ENCODE measurements at regions not wholly inside any gene's neighbourhood (a gene's known extent, or its start where the extent isn't known, plus 50 kb on each side); places are given as distances from the start of the nearest gene placed in this dataset.

GRCh38 chr3:94972066-94972465 lies 909.2 kb downstream of the NSUN3 start:
- no peak overlapping the region for H3K9ac ChIP-seq (ENCODE audit: low read depth in 2 of 2, low read length in 2 of 2)
- no peak overlapping the region for H3K4me3 ChIP-seq
- no peak overlapping the region for H3K27ac ChIP-seq
- no peaks in the 10 kb centered on the region for H3K27me3 ChIP-seq
- intact Hi-C loops (cut with DNase I) = no loop called here
- DNase-seq = no peak
- TF ChIP-seq CTCF (IDR thresholded peaks at IDR 0.05) = no peak
- no peaks in the 10 kb centered on the region for H3K9me3 ChIP-seq
- H3K4me1 ChIP-seq = no peaks in the 10 kb centered on the region
- no peaks in the 10 kb centered on the region for H3K36me3 ChIP-seq

GRCh38 chr3:94978084-94978483 lies 915.2 kb downstream of the NSUN3 start:
- Histone ChIP-seq H3K4me3 (no peak overlapping the region), H3K36me3 (no peaks in the 10 kb centered on the region), H3K4me1 (no peaks in the 10 kb centered on the region), H3K27ac (no peak overlapping the region), H3K9me3 (no peaks in the 10 kb centered on the region), H3K27me3 (no peaks in the 10 kb centered on the region), H3K9ac (ENCODE audit: low read depth in 2 of 2, low read length in 2 of 2) (no peak overlapping the region)
- no peak for TF ChIP-seq CTCF (IDR thresholded peaks at IDR 0.05)
- DNase-seq = no peak
- intact Hi-C loops (cut with DNase I) = no loop called here

- Histone ChIP-seq H3K9me3 (no peaks in the 10 kb centered on the region), H3K27ac (no peak overlapping the region), H3K4me1 (no peaks in the 10 kb centered on the region), H3K4me3 (no peak overlapping the region), H3K36me3 (no peaks in the 10 kb centered on the region), H3K27me3 (no peaks in the 10 kb centered on the region), H3K9ac (ENCODE audit: low read depth in 2 of 2, low read length in 2 of 2) (no peak overlapping the region)
- no peak for TF ChIP-seq CTCF (IDR thresholded peaks at IDR 0.05)
- no peak for DNase-seq
- intact Hi-C loops (cut with DNase I) = no loop called here
Measured at GRCh38 chr3:94985778-94986177, 922.9 kb downstream of the NSUN3 start.

GRCh38 chr3:94990952-94991705 lies 928.3 kb downstream of the NSUN3 start:
- Histone ChIP-seq H3K9ac (ENCODE audit: low read depth in 2 of 2, low read length in 2 of 2) (no peak overlapping the region), H3K27me3 (no peaks in the 10 kb centered on the region), H3K36me3 (no peaks in the 10 kb centered on the region), H3K4me3 (no peak overlapping the region), H3K27ac (no peak overlapping the region), H3K4me1 (no peaks in the 10 kb centered on the region), H3K9me3 (no peaks in the 10 kb centered on the region)
- intact Hi-C loops (cut with DNase I) = no loop called here
- TF ChIP-seq CTCF (IDR thresholded peaks at IDR 0.05) = no peak
- no peak for DNase-seq

GRCh38 chr3:94996743-94997142 lies 933.9 kb downstream of the NSUN3 start:
- H3K36me3 ChIP-seq = no peaks in the 10 kb centered on the region
- intact Hi-C loops (cut with DNase I) = no loop called here
- H3K27ac ChIP-seq = no peak overlapping the region
- H3K4me1 ChIP-seq = no peaks in the 10 kb centered on the region
- no peaks in the 10 kb centered on the region for H3K27me3 ChIP-seq
- TF ChIP-seq CTCF (IDR thresholded peaks at IDR 0.05) = no peak
- no peak overlapping the region for H3K4me3 ChIP-seq
- no peaks in the 10 kb centered on the region for H3K9me3 ChIP-seq
- DNase-seq = no peak
- H3K9ac ChIP-seq (ENCODE audit: low read depth in 2 of 2, low read length in 2 of 2) = no peak overlapping the region
